ENCODE measurements at regions not wholly inside any gene's neighbourhood (a gene's known extent, or its start where the extent isn't known, plus 50 kb on each side); places are given as distances from the start of the nearest gene placed in this dataset.

DNA sequence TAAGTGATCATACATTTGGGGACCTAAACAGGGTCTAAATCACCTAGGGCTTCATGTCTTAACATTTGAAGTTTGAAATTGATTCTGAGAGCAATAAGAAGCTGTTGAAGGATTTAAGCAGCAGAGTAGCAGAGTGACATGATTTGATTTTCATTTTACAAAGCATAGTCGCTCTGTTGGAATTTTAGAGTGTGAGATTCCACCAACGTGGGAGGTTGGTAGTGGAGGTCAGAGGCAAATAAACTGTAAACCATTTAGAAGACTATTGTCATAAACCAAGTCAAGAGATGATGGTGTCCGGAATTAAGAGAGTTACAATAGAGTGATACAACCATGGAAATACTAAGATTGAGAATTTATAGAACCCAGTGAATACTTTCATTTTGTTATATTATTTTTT lies 52.7 kb upstream of the ZDHHC17 start:
- TF ChIP-seq, protein P1, sequence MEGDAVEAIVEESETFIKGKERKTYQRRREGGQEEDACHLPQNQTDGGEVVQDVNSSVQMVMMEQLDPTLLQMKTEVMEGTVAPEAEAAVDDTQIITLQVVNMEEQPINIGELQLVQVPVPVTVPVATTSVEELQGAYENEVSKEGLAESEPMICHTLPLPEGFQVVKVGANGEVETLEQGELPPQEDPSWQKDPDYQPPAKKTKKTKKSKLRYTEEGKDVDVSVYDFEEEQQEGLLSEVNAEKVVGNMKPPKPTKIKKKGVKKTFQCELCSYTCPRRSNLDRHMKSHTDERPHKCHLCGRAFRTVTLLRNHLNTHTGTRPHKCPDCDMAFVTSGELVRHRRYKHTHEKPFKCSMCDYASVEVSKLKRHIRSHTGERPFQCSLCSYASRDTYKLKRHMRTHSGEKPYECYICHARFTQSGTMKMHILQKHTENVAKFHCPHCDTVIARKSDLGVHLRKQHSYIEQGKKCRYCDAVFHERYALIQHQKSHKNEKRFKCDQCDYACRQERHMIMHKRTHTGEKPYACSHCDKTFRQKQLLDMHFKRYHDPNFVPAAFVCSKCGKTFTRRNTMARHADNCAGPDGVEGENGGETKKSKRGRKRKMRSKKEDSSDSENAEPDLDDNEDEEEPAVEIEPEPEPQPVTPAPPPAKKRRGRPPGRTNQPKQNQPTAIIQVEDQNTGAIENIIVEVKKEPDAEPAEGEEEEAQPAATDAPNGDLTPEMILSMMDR (IDR thresholded peaks at IDR 0.05) = no peak
- TF ChIP-seq POLR2A (IDR thresholded peaks at IDR 0.05) = no peak
